DND-41 (cell line): ENCODE measurements at regions not wholly inside any gene's neighbourhood (a gene's known extent, or its start where the extent isn't known, plus 50 kb on each side); places are given as distances from the start of the nearest gene placed in this dataset.

Experiments used
- ATAC-seq: fragments of 200-7000 bp; cut with Tn5 transposase; 3 replicates; pipeline ENCODE4 v1.9.1; 2021; ENCODE audit warnings: low read depth; ENCODE audit not compliant: insufficient read depth
- DNase-seq: peaks from one replicate; pipeline ENCODE4 v3.0.0-alpha.2; 2020
- H2AFZ ChIP-seq: 2 replicates; pipeline ENCODE4 v1.6.0; 2012; ENCODE audit warnings: low read depth, low read length
- H3K27ac ChIP-seq: 2 replicates; pipeline ENCODE4 v1.5.1; 2012; ENCODE audit warnings: low read length, inconsistent platforms
- H3K27me3 ChIP-seq: fragments of 200-600 bp; sonication (generic); 2 replicates; pipeline ENCODE4 v1.6.0; 2012; ENCODE audit warnings: low read length, mild to moderate bottlenecking, inconsistent platforms; ENCODE audit not compliant: insufficient read depth, poor library complexity
- H3K36me3 ChIP-seq: 2 replicates; pipeline ENCODE4 v1.5.1; 2012; ENCODE audit warnings: low read length, inconsistent platforms; ENCODE audit not compliant: insufficient read depth
- H3K4me1 ChIP-seq: 2 replicates; pipeline ENCODE4 v1.5.1; 2012; ENCODE audit warnings: mild to moderate bottlenecking, low read length; ENCODE audit not compliant: insufficient read depth
- H3K4me2 ChIP-seq: 2 replicates; pipeline ENCODE4 v1.6.0; 2012; ENCODE audit warnings: mild to moderate bottlenecking, moderate library complexity, low read length, inconsistent platforms; ENCODE audit not compliant: insufficient read depth
- H3K4me3 ChIP-seq, 2 experiments: fragments of 200-600 bp in 1 of 2; shearing (Covaris generic) in 1 of 2; 2 replicates each; pipeline ENCODE4 v1.5.1; 2012 to 2016; ENCODE audit warnings: inconsistent platforms in 2 of 2, low read length in 2 of 2, mild to moderate bottlenecking in 2 of 2, low read depth in 1 of 2, moderate library complexity in 1 of 2
- H3K79me2 ChIP-seq: 2 replicates; pipeline ENCODE4 v1.6.0; 2012; ENCODE audit warnings: low read length, inconsistent platforms; ENCODE audit not compliant: insufficient read depth
- H3K9ac ChIP-seq: 2 replicates; pipeline ENCODE4 v1.6.0; 2012; ENCODE audit warnings: low read depth, mild to moderate bottlenecking, inconsistent platforms, low read length, moderate library complexity
- H3K9me3 ChIP-seq: 2 replicates; pipeline ENCODE4 v1.5.1; 2012; ENCODE audit warnings: low read length, moderate library complexity, mild to moderate bottlenecking, inconsistent platforms; ENCODE audit not compliant: insufficient read depth, severe bottlenecking
- H4K20me1 ChIP-seq: 2 replicates; pipeline ENCODE4 v1.6.0; 2012; ENCODE audit warnings: low read length; ENCODE audit not compliant: insufficient read depth
- CTCF ChIP-seq: IDR thresholded peaks from 2 replicates; pipeline ENCODE4 v1.5.1; 2012; ENCODE audit warnings: borderline replicate concordance, low read length, moderate library complexity, mild to moderate bottlenecking; ENCODE audit not compliant: poor library complexity, severe bottlenecking; ENCODE audit errors: extremely low read depth
- EZH2 ChIP-seq: IDR thresholded peaks from 3 replicates; pipeline ENCODE4 v1.6.1; 2012; ENCODE audit warnings: borderline replicate concordance, low read depth, mild to moderate bottlenecking, moderate library complexity, low read length, inconsistent platforms; ENCODE audit not compliant: severe bottlenecking

- DNase-seq: no peak
Measured at GRCh38 chr11:8315463-8315862, 51.8 kb upstream of the LMO1 start.

GRCh38 chr11:8314916-8315315 is 51.2 kb upstream of the LMO1 start:
- Histone ChIP-seq H3K9me3 (no peaks in the 10 kb centered on the region), H3K4me3 (no peak overlapping the region), H2AFZ (no peak overlapping the region), H3K27me3 (peaks cover 3% of the 10 kb centered on the region), H3K79me2 (no peaks in the 10 kb centered on the region), H3K27ac (no peak overlapping the region), H3K4me2 (no peak overlapping the region), H3K9ac (no peak overlapping the region), H3K4me1 (no peaks in the 10 kb centered on the region), H4K20me1 (no peaks in the 10 kb centered on the region), H3K36me3 (no peaks in the 10 kb centered on the region)
- TF ChIP-seq CTCF: no peak
- no peak for TF ChIP-seq EZH2
- DNase-seq (no peak), ATAC-seq (no peak)

More at GRCh38 chr11:8315463-8315862, 51.8 kb upstream of the LMO1 start:
- Histone ChIP-seq H3K4me1 (no peaks in the 10 kb centered on the region), H3K9me3 (no peaks in the 10 kb centered on the region), H3K4me2 (no peak overlapping the region), H4K20me1 (no peaks in the 10 kb centered on the region), H3K36me3 (no peaks in the 10 kb centered on the region), H3K9ac (no peak overlapping the region), H2AFZ (no peak overlapping the region), H3K27me3 (peaks cover 3% of the 10 kb centered on the region), H3K27ac (no peak overlapping the region), H3K79me2 (no peaks in the 10 kb centered on the region), H3K4me3 (no peak overlapping the region)
- ATAC-seq: no peak
- no peak for TF ChIP-seq EZH2
- TF ChIP-seq CTCF: no peak

- Histone ChIP-seq H3K27me3 (peaks cover 3% of the 10 kb centered on the region), H3K27ac (no peak overlapping the region), H3K4me3 (no peak overlapping the region), H3K79me2 (no peaks in the 10 kb centered on the region), H3K9me3 (no peaks in the 10 kb centered on the region), H3K9ac (no peak overlapping the region), H2AFZ (no peak overlapping the region), H4K20me1 (no peaks in the 10 kb centered on the region), H3K36me3 (no peaks in the 10 kb centered on the region), H3K4me1 (no peaks in the 10 kb centered on the region), H3K4me2 (no peak overlapping the region)
- no peak for ATAC-seq
- no peak for DNase-seq
- TF ChIP-seq EZH2: no peak
- no peak for TF ChIP-seq CTCF
Measured at GRCh38 chr11:8313504-8314090, 49.9 kb upstream of the LMO1 start.
